GM12878 (cell line): ENCODE measurements at regions not wholly inside any gene's neighbourhood (a gene's known extent, or its start where the extent isn't known, plus 50 kb on each side); places are given as distances from the start of the nearest gene placed in this dataset.

Source experiments
- ATAC-seq: fragments of 200-7000 bp; cut with Tn5 transposase; 3 replicates; pipeline ENCODE4 v1.9.1; 2020; ENCODE audit warnings: mild to moderate bottlenecking, moderate library complexity
- BruUV-seq: library from RNA; stranded (reverse); fragments of 400-500 nt; replicated peaks from 2 replicates; lab custom pipeline; 2021; lab: Mats Ljungman, UMichigan
- CTCF ChIA-PET: fragments of 300-600 bp; sonication (Branson Sonifier 250); formaldehyde crosslinking; extraction: SDS; loops from one replicate; lab custom pipeline; 2021; ENCODE audit warnings: inconsistent platforms; lab: Yijun Ruan, JAX
- POLR2A ChIA-PET: fragments of 350-600 bp; formaldehyde crosslinking; extraction: SDS; loops from one replicate; lab custom pipeline; 2021; ENCODE audit warnings: inconsistent platforms; lab: Charles Lee
- RAD21 ChIA-PET: fragments of 300-600 bp; sonication (Branson Sonifier 250); formaldehyde crosslinking; loops from one replicate; lab custom pipeline; 2023; ENCODE audit warnings: antibody characterized with exemption; ENCODE audit not compliant: unreplicated experiment; lab: Charles Lee
- SMC1A ChIA-PET: fragments of 300-600 bp; sonication (Branson Sonifier 250); formaldehyde crosslinking; loops from one replicate; lab custom pipeline; 2023; ENCODE audit not compliant: unreplicated experiment, uncharacterized antibody; lab: Charles Lee
- DNase-seq: peaks from one replicate; pipeline ENCODE4 v3.0.0-alpha.2; 2011; ENCODE audit warnings: low read depth, low spot score
- FAIRE-seq: peaks from 3 replicates; lab custom pipeline; 2011; peaks lifted over from hg19 to GRCh38; lab: Jason Lieb, UNC
- H2AFZ ChIP-seq: 2 replicates; pipeline ENCODE4 v1.6.0; 2011; ENCODE audit warnings: low read depth, low read length, control low read depth; ENCODE audit not compliant: control insufficient read depth
- H3K27ac ChIP-seq: 2 replicates; pipeline ENCODE4 v1.5.1; 2011; ENCODE audit warnings: control low read depth; ENCODE audit not compliant: control insufficient read depth, insufficient read depth
- H3K27me3 ChIP-seq, 2 experiments: replicated peaks in 1 of 2; 2 replicates each; pipeline versions ENCODE4 v1.6.0 to v1.6.1; 2011; ENCODE audit warnings: low read length in 1 of 2; ENCODE audit not compliant: control insufficient read depth in 2 of 2, insufficient read depth in 2 of 2
- H3K36me3 ChIP-seq, 2 experiments: 2 replicates each; pipeline ENCODE4 v1.5.1; 2011; ENCODE audit warnings: low read length in 1 of 2; ENCODE audit not compliant: control insufficient read depth in 2 of 2, insufficient read depth in 2 of 2
- H3K4me1 ChIP-seq: 2 replicates; pipeline ENCODE4 v1.6.1; 2011; ENCODE audit warnings: mild to moderate bottlenecking, low read length, moderate library complexity, mixed read lengths; ENCODE audit not compliant: control insufficient read depth, insufficient read depth
- H3K4me2 ChIP-seq: 2 replicates; pipeline ENCODE4 v1.6.0; 2011; ENCODE audit warnings: control low read depth; ENCODE audit not compliant: control insufficient read depth, insufficient read depth
- H3K4me3 ChIP-seq: fragments of 200-600 bp; sonication (generic); 2 replicates; pipeline ENCODE4 v1.5.1; 2016
- H3K79me2 ChIP-seq: 2 replicates; pipeline ENCODE4 v1.6.0; 2011; ENCODE audit warnings: low read length; ENCODE audit not compliant: control insufficient read depth, insufficient read depth
- H3K9ac ChIP-seq: 2 replicates; pipeline ENCODE4 v1.8.0; 2011; ENCODE audit warnings: low read length, control low read depth, mixed read lengths; ENCODE audit not compliant: control insufficient read depth, insufficient read depth
- H3K9me3 ChIP-seq: replicated peaks from 3 replicates; pipeline ENCODE4 v1.5.1; 2011; ENCODE audit warnings: mild to moderate bottlenecking, low read length; ENCODE audit not compliant: control insufficient read depth, insufficient read depth
- H4K20me1 ChIP-seq: 2 replicates; pipeline ENCODE4 v1.6.0; 2011; ENCODE audit not compliant: control insufficient read depth, insufficient read depth
- BCL11A ChIP-seq: IDR thresholded peaks from 2 replicates; pipeline ENCODE4 v1.6.1; 2011; ENCODE audit warnings: low read depth, low read length
- CREM ChIP-seq: IDR thresholded peaks from 2 replicates; pipeline ENCODE4 v1.6.1; 2014; ENCODE audit warnings: antibody characterized with exemption, low read depth
- FOS ChIP-seq: IDR thresholded peaks from 3 replicates; pipeline ENCODE4 v1.6.1; 2011; ENCODE audit warnings: borderline replicate concordance; ENCODE audit not compliant: insufficient read length; ENCODE audit errors: extremely low read depth
- GATAD2B ChIP-seq: fragments of 450-650 bp; conservative IDR thresholded peaks from 2 replicates; pipeline ENCODE4 v1.6.1; 2017; ENCODE audit warnings: low read depth, mild to moderate bottlenecking, moderate library complexity
- HDAC6 ChIP-seq: fragments of 200-600 bp; sonication (generic); IDR thresholded peaks from one replicate; pipeline ENCODE4 v1.8.0; 2017; ENCODE audit warnings: antibody characterized with exemption; ENCODE audit not compliant: unreplicated experiment
- HSF1 ChIP-seq: fragments of 150-350 bp; IDR thresholded peaks from 2 replicates; pipeline ENCODE4 v1.6.1; 2014; ENCODE audit warnings: mild to moderate bottlenecking, low read depth, low read length
- KDM1A ChIP-seq: fragments of 200-600 bp; sonication (generic); IDR thresholded peaks from 2 replicates; pipeline ENCODE4 v1.6.1; 2016; ENCODE audit warnings: borderline replicate concordance
- RFX5 ChIP-seq: IDR thresholded peaks from 2 replicates; pipeline ENCODE4 v1.6.1; 2011; ENCODE audit warnings: low read depth, low read length, improper control_type of control experiment
- RUNX3 ChIP-seq: IDR thresholded peaks from 2 replicates; pipeline ENCODE4 v1.6.1; 2012; ENCODE audit warnings: low read length, inconsistent platforms
- SMARCA5 ChIP-seq: fragments of 450-650 bp; IDR thresholded peaks from 2 replicates; pipeline ENCODE4 v1.6.1; 2017; ENCODE audit warnings: mild to moderate bottlenecking
- SREBF2 ChIP-seq: IDR thresholded peaks from 2 replicates; pipeline ENCODE4 v1.6.1; 2012; ENCODE audit warnings: mild to moderate bottlenecking, low read length
- SRF ChIP-seq, 2 experiments: IDR thresholded peaks; 2 replicates each; pipeline ENCODE4 v1.6.1; 2011; ENCODE audit warnings: low read depth in 2 of 2, low read length in 2 of 2, mild to moderate bottlenecking in 1 of 2, moderate library complexity in 1 of 2
- TBL1XR1 ChIP-seq: IDR thresholded peaks from 2 replicates; pipeline ENCODE4 v1.6.1; 2012; ENCODE audit warnings: low read depth, low read length, improper control_type of control experiment
- USF2 ChIP-seq: IDR thresholded peaks from 2 replicates; pipeline ENCODE4 v1.6.1; 2011; ENCODE audit warnings: low read depth, low read length, improper control_type of control experiment, borderline replicate concordance
- WGBS: methylation state at CpG from one replicate; pipeline ENCODE4 v1.1.6; 2016; ENCODE audit warnings: low lambda C conversion rate; ENCODE audit not compliant: insufficient replicate concordance, insufficient coverage; ENCODE audit errors: missing lambda C conversion rate; 5-methylcytosine and 5-hydroxymethylcytosine counted together
- in situ Hi-C: fragments of 300-500 bp; cut with MboI; formaldehyde crosslinking; loops from 9 replicates; pipeline ENCODE4 v1.14.3; 2018; ENCODE audit warnings: mixed read lengths
- intact Hi-C: fragments of 100-400 bp; cut with micrococcal nuclease; formaldehyde crosslinking; loops from one replicate; pipeline ENCODE4 v1.14.2; 2022; ENCODE audit not compliant: unreplicated experiment

- in situ Hi-C loops: no loop called here
- DNase-seq (no peak), FAIRE-seq (no peak), ATAC-seq (no peak)
- Histone ChIP-seq H4K20me1 (no peaks in the 10 kb centered on the region), H3K9ac (no peak overlapping the region), H3K4me1 (no peaks in the 10 kb centered on the region), H3K9me3 (no peaks in the 10 kb centered on the region), H3K27ac (no peak overlapping the region), H3K79me2 (no peaks in the 10 kb centered on the region), H3K36me3 (no peaks in the 10 kb centered on the region), H3K27me3 (no peaks in the 10 kb centered on the region), H3K4me3 (no peak overlapping the region), H2AFZ (no peak overlapping the region), H3K4me2 (no peak overlapping the region)
- SMC1A ChIA-PET: no interaction called here
- RAD21 ChIA-PET: no interaction called here
- no TSS peak for BruUV-seq
- CTCF ChIA-PET: no interaction called here
- intact Hi-C loops: no loop called here
- 42% methylated on average over 2 of the region's 2 CpGs for WGBS
- POLR2A ChIA-PET: no interaction called here
- no peak for TF ChIP-seq SREBF2
- no peak for TF ChIP-seq RFX5
- no peak for TF ChIP-seq HDAC6
- TF ChIP-seq KDM1A: no peak
- no peak for TF ChIP-seq RUNX3
- no peak for TF ChIP-seq BCL11A
- TF ChIP-seq FOS: no peak
- no peak for TF ChIP-seq TBL1XR1
- no peak for TF ChIP-seq CREM
- no peak for TF ChIP-seq HSF1
- no peak for TF ChIP-seq USF2
- no peak for TF ChIP-seq GATAD2B
- TF ChIP-seq SRF (IDR thresholded peaks at IDR 0.05; ENCODE audit: low read depth in 2 of 2, low read length in 2 of 2): no peak
- no peak for TF ChIP-seq SMARCA5
Observed at GRCh38 chr2:56539618-56540017, 355.8 kb downstream of the CCDC85A start.
